ENCODE measurements at regions not wholly inside any gene's neighbourhood (a gene's known extent, or its start where the extent isn't known, plus 50 kb on each side); places are given as distances from the start of the nearest gene placed in this dataset.

GRCh38 chr10:128295003-128295402, 168.8 kb upstream of the MKI67 start:
- TF ChIP-seq CTCF (IDR thresholded peaks at IDR 0.05; ENCODE audit: low read depth, low read length) (no peak), EZH2phosphoT487 (IDR thresholded peaks at IDR 0.05; ENCODE audit: low read depth) (no peak)

Data from OCI-LY3 (cell line).